ENCODE measurements at regions not wholly inside any gene's neighbourhood (a gene's known extent, or its start where the extent isn't known, plus 50 kb on each side); places are given as distances from the start of the nearest gene placed in this dataset.

GRCh38 chr10:28734938-28735759 is 57.8 kb downstream of the BAMBI start:
- no peak for TF ChIP-seq CTCF (IDR thresholded peaks at IDR 0.05; ENCODE audit: low read length)
- TF ChIP-seq EZH2 (IDR thresholded peaks at IDR 0.05; ENCODE audit: borderline replicate concordance, low read length) = no peak

Data from OCI-LY1 (cell line).